ENCODE measurements at regions not wholly inside any gene's neighbourhood (a gene's known extent, or its start where the extent isn't known, plus 50 kb on each side); places are given as distances from the start of the nearest gene placed in this dataset.

DNA sequence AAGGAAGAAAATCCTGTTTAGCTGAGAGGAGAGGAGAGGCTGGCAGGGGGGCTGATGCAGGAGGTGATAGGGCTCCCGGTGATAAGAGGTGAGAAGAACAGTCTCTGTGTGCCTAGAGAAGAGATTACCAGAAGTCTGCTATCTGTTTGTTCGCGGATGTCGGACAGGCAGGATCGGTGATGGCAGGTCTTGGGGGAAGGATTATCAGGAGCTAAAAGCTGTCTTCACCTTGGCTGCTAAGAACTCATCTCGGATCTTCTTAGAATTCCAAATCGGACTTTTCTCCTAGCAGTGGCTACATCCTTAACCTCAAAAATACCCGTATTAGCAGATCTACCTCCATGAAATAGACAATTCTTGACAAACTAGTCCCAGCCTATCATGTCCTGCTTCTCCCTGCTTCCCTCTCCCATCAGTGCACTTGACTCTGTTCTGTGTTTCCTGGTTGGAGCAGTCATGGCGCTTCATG is 282.1 kb upstream of the TRIB2 start:
- TF ChIP-seq, protein P1, sequence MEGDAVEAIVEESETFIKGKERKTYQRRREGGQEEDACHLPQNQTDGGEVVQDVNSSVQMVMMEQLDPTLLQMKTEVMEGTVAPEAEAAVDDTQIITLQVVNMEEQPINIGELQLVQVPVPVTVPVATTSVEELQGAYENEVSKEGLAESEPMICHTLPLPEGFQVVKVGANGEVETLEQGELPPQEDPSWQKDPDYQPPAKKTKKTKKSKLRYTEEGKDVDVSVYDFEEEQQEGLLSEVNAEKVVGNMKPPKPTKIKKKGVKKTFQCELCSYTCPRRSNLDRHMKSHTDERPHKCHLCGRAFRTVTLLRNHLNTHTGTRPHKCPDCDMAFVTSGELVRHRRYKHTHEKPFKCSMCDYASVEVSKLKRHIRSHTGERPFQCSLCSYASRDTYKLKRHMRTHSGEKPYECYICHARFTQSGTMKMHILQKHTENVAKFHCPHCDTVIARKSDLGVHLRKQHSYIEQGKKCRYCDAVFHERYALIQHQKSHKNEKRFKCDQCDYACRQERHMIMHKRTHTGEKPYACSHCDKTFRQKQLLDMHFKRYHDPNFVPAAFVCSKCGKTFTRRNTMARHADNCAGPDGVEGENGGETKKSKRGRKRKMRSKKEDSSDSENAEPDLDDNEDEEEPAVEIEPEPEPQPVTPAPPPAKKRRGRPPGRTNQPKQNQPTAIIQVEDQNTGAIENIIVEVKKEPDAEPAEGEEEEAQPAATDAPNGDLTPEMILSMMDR (IDR thresholded peaks at IDR 0.05; ENCODE audit: low read depth, low read length) = no peak
- TF ChIP-seq POLR2A (IDR thresholded peaks at IDR 0.05; ENCODE audit: extremely low read depth, insufficient read length) = no peak
- TF ChIP-seq MYC (IDR thresholded peaks at IDR 0.05; ENCODE audit: low read depth, low read length) = no peak
